ENCODE measurements at regions not wholly inside any gene's neighbourhood (a gene's known extent, or its start where the extent isn't known, plus 50 kb on each side); places are given as distances from the start of the nearest gene placed in this dataset.

DNA sequence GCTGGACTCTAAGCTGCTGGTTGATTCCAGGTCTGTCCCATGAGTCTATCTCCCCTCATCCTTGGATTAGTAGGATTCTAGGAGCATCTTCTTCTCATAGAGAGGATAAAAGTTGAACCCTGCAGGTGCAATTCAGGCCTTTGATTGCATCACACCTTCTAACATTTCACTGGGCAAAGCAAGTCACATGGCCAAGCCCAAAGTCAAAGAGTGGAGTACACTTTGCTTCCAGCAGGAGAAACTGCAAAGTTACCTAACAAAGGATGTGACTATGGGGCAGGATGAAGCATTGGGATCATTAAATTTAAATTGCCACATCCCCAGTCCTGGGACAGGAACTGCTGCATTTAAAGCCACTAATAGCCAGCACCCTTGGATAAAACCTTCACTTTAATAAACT lies 51.0 kb upstream of the EGFLAM start:
- peak; percentile 11 for DNase-seq

DNA sequence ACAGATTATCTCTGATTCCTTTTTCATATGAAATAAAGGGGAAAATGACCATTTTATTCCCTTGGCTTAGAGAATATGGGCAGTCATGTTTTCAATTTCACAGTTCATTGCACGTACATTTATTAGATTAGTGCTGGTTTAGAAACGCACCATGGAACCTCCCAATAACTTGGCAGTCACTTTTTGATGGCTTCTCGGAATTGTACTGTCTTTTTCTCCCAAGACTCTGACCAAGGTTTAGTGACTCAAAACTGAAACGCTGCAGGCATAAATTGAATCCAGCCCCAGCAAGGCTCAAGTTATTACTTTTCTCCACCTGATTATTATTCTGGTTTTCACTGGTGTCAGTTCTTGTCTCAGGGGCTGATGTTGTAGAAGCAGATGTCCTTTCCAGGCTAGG lies 55.6 kb upstream of the EGFLAM start:
- no peak for DNase-seq

DNA sequence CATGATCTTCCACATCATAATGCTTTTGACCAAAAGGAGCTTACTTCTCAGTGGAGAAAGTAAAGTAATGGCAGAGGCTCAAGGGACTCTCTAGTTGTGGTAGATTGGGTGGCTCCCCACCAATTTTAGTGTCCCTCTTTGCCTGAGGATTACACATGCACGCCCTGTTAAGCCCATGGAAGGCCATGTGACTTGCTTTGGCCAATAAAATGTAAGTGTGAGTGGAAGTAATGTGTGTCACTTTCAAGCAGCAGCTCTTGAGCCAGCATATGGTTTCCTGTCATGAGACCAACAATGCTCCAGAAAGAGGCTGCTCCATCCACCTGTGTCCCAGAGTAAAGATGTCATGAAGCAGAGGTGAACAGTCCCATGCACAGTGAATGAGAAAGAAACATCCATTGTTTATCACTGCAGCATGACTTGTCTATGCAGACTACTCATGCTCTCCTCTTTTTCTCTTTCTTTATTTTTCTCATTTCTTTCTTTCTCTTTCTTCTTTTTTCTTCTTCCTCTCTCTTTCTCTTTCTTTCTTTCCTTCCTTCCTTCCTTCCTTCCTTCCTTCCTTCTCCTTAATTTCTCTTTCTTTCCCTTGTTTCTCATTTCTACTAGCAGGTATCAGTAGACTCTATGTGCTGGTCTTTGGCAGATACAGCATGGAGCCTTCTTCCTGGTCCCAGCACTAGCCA lies 57.3 kb upstream of the EGFLAM start:
- no peak for DNase-seq

DNA sequence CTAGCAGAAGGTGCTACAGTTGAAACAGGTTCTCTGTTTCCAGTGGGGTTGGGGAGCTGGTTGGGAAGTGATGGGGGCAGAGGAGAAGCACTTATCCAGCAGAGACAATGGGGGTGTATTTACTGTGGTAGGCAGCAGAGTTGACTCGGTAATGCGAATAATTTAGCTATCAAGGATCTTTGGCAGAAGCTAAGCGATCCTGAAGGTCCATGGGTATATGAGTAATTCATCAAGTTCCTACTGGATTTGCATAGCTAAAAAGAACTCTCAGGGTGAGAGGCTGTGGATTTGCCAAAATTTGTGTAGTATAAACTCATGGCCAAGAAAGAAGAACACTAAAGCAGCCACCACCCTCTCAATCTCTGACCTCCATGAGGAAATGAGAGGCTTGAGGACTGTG lies 61.2 kb upstream of the EGFLAM start:
- no peak for DNase-seq

DNA sequence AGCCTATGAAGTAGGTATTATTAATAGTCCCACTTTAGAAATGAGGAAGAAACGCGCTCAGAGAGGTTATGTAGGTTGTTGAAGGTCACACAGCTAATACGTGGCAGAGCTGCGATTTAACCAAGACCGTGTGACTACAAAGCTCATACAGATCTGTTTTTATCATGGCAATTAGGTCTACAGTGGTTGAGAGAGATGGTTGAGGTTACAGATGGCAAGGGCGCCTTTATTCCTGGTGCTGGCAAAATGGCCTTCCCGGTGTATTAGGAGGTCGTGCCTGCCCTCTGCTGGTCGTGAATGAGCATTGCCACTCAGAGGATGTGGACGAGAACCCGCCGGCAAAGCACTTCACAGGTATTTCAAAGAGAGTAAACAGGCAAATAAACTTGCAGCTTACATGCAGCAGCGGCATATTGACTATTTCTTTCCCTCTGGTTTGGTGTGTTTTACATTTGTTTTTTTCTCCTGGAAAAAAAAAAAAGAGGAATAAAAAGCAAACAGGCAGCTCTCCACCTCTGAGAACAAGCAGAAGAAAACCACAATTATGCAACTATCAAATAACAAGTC lies 65.3 kb upstream of the EGFLAM start:
- DNase-seq: peak; percentile 72

DNA sequence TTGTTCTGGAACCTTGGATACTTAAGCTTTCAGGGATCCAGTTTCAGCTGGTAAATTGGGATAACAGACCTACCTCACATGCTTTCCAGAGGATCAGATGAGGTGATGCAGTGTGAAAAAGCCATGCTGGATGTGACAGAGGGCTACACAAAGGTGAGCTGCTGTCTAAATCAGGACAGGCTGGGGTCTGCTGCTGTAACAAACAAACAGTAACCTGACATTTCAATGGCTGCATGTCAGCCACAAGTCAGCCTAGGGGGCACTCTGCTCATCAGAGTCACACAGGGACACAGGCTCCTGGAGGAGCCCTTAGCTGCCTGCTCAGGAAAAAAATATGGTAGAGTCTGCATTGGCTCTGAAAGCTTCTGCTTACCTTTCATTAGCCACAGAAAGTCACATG lies 66.7 kb upstream of the EGFLAM start:
- DNase-seq: no peak

DNA sequence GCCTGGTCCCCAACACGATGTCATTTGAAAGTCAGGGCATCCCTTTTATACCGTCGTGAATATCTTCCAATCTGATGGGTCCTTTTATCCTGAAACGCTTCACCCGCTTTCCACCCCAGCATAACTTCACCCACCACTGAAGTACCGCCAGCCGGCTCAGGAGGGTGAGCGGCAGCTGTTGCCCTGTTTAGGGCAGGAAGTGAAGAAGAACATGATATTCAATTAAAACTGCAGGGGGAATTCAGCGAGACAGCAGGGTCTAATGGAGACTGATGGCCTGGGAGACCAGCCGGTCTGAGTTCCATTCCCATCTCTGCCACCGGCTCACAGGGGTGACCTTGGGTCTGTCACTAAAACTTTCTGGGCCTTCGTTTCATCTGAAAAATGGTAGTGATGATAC lies 68.2 kb upstream of the EGFLAM start:
- DNase-seq: no peak

DNA sequence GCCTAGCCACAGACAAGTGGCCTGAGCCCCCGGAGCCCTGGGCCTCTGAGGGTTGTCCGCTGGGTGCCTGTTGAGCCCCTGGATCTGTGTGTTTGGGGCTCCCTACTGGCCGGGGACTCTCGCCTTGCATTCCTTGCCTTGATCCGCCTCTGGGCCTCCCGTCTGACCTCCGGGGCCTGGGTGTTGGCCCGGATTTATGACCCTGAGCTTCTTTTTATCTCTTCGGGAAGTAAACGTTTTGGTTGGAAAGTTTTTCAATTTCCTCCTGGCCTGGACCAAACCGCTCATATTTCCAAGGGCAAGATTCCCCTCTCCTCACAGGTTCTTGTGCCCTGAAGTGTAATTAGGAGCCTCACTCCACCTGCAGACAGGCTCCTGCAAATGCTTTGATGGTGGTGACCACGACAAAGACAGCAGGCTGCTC lies 69.3 kb upstream of the EGFLAM start:
- no peak for DNase-seq

DNA sequence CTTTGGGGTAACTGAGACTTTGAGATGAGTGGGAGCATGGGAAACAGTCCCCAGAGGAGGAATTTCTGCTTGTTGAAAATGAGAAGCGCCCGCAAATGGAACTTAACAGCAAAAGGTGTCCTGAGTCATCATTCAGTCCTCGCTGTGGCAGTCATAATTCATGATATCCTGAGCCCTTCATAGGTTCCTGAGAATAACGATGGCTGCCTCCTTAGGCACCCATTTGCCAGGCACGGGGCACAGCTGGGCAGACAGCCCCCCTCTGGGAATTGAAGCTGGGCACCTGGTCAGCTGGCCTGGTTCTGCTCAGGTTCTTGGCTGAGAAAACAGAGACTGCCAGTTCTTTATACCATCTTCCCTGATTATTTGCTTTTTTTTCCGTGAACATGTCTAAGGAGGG lies 69.8 kb upstream of the EGFLAM start:
- no peak for DNase-seq

DNA sequence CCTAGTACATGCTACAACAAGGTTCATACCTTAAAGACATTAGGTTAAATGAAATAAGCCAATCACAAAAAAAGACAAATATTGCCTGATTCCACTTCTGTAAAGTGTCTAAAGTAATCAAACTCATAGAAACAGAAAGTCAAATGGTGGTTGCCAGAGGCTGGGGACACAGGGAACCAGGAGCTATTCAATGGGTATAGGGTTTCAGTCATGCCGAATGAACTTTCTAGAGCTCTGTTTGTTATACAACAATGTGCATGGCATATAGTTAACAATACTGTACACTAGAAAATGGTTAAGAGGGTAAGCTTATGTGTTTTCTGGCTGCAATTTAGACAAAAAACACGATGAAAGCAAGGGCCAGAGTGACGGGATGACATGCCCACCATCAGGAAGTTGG lies 70.8 kb upstream of the EGFLAM start:
- no peak for DNase-seq

DNA sequence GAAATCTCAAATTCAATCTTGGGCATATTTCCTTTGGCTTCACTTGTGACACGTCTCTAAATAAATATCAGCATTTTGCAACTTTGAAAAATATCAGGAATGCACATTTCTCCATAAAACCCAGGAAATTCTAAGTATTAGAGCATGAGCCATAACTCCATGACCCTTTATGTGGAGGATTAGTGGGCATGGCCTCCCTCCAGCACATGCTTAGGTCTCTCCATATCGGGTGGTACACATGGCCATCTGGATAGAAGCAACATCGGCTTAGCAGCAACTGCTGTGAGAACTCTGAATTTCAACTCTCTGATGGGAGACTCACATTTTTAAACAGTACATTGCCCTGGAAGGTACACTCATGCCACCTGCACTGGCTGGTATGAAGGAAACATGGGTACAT lies 73.7 kb upstream of the EGFLAM start:
- DNase-seq: no peak

DNA sequence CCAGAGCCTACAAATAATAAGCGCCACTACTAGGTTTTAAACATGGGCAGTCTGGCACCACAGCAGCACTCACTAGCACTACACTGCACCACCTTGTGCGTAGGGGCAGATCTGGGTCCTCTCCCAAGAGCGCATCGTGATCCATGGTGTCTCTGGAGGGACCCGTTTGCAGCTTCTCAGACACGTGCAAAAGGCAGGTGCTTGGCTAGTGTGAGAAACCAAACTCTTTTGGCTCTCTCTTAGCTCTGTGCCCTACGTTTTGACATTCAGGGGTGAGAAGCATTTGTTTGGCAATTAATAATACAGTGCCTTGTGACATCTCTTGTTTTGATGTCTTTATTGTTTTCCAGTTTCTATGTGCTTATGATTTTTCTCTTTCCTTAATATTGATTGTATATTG lies 75.4 kb upstream of the EGFLAM start:
- DNase-seq: no peak

DNA sequence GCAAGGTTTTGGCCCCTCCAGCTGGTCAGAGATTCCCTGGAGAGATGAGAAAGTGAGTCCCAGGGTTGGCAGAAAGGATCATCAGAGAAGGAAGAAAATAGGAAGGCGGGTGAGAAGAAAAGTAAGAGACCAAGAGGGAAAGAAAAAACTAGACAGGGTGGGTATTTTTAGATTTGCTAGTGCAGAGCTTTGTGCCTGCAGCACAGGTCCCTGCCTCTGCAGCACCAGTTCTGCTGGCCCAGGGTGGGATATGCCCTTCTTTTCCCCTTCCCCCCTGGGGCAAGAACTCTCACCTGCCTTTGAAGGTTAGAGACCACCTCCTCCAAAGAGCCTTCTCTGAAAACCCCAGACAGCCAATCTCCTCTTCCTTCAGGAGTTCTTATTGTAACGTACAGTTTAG lies 90.3 kb upstream of the EGFLAM start:
- no peak for DNase-seq

DNA sequence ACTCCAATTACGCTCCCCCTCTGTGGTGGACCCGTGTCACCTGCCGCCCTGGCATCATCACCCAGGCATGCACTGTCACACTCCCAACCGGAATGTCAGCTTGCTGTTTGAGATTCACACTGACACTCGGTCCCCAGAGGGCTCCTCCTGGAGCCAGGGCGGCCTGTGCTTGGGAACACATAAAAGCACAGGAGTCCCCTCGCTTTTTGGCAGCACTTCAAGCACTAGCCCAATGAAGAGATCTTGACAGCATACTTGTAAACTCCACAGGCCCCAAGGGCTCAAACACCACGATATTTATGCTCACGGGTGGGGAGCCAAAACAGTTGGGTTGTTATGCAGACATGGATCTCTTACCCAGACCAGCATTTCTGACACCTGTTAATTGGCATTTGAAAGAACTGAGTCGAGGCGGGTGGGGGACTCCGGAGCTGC lies 90.8 kb upstream of the EGFLAM start:
- no peak for DNase-seq

DNA sequence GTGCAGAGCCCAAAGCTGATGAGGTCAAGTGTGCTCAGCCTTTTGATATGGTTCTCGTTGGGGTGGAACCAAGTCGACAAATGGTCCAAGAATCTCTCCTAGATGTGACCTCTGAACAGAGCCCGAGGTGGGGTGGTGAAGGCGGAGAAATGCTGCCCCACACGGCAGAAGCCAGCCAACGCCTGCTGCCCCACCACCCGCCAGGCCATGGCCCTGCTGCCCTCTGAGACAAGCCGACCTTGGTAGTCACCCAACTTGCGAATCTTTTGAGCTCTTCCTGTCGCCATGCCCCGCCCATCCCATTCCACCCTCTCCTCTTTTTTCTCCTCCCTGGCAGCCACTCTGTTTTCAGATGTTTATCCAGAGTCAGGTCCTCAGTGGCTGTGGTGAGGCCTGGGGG lies 91.5 kb upstream of the EGFLAM start:
- no peak for DNase-seq

DNA sequence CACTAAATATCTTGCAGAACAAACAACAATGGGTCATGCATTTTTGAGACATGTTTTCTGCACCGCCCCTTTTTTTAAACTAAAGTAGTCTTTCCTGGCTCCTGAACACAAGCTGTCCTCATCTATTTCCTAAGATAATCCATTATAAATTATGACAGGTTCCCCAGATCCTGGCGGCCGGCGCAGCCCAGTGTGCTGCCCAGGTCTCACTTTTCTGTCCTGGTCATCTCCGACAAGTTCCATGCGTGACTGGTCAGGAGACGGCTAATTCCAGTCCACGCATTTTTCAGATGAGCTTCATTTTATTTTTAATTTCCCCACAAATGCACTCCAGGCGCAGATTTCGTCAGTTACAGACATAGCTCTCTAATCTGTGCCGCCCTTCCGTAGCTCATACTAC lies 92.9 kb upstream of the EGFLAM start:
- no peak for DNase-seq

DNA sequence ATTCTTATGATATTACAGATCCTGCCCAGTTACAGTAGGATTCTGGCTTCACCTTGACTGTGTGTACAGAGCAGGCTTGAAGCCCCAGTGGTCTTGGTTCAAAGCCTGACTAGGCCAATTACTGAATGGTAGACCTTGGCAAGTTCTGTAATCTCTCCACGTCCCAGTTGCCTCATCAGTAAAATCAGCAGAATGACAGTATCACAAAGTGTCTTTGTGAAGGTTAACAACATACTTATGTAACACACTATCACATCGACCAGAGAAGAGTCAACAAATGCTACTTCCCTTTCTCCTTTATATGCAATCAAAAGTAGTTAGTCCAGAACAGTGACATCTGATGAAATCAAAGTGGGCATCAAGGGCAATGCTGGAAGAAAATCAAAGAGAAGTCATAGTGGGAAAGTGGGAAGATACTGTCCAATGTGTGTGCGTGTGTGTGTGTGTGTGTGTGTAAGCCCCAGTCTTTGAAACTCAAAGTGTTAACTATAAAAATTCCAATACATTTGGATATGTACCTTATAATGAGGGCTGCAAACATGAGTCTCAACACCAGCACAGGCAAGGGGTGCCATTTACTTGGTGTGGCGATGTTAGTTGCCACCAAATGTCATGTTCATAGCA lies 93.5 kb upstream of the EGFLAM start:
- DNase-seq: no peak

DNA sequence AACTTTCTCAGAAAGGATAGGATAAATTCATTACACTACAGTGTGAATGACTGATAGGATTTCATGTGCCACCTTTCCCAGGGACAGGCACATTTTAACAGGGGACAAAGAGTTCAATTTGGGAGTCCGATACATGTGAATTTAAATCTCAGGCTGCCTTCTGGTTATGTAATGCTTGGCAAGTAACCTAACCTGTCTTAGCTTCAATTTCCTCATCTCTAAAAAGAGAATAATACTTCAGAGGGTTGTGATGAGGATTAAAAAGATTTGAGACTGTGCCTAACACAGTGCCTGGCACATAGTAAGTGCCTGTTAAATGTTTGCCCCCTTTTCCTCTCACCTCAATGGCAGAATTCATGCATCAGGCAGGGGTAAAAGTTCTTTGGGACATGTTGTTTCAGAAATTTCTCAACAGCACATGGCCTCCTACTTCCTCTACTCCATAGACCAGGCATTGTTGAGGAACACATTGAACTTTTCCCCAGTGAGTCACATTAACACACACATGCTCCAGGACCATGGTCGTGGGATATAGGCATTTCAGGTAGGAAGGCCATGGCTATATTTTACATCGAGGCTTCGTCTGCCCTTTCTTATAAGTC lies 94.6 kb upstream of the EGFLAM start:
- no peak for DNase-seq

DNA sequence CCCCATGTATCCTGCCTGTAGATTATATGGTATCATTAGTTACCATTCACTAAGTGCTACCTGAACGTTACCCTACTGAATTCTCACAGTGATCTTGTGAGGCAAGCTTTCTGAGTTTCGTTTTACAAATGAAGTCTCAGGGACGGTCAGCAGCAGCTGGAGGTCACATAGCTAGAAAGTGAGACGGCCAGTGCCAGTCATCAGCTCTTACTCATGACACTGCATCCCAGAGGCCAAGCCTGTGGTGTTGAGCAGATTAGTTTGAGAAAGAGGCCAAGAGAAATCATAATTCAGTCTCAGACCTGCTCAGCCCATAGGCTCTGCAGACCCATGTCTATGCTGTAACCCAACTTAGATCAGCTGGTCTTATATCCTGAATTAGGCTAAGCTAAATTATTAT lies 95.7 kb upstream of the EGFLAM start:
- no peak for DNase-seq

DNA sequence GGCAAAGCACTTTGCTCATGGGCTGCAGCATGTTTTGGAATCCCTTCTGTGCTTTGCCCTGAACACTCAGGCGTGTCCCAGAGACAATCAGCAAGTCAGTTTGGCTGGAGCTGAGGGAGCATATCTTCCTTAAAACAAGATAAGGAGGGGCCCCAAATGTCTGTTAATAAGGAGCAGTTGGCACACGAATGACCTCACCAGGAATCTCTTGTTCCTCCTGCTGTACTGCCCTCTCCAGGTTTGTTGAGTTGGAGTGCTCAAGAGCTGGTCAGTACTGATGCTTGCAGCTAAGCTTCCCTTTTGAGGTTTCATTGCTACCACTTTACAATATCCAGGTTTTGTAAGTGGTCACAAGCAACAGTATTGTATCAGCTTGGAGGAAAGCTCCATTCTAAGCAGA lies 101.3 kb upstream of the EGFLAM start:
- DNase-seq: no peak

DNA sequence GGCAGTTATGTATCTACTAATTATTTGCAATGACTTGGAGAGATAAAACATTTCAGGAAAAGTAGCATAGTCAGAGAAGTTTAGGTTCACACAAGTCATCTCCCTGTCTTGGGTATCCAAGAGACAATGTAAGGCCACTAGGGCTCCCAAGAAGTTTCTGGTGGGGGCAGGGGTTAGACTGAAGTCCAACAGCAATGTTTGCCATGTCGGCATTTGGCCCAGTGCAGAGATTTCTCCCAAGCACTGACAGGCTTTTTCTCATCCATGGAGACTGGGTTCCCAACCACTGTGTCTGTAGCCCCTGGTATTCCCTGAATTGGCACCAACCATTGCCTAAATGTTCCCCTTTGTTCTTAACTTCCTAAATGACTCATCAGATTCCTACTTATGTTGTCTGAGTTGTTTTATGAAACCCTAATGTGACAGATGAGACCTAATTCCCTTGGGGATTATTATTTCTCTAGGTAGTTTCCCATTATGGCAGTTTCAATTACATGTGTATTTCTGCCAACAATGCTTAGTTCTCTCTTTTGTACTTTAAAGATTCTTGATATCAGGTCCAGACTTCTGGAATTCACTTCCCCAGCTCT lies 103.6 kb upstream of the EGFLAM start:
- no peak for DNase-seq

DNA sequence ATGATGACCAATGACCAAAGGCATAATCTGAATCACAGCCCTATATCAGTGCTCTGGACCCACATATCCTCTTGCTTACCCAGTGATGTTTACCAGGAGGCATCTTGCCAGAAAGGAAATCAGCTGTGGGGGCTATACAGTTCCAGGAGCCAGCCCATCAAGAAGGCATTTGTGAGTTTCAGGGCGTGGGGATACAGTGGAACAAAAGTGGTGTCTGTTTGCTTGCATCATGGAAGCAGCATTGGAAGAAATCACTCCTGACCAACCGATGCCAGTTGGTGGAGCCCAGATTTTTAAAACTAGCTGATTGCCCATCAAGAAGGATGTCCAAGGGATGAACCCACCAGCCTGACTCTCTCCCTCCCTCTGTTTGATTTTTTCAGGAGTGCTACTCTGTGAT lies 106.5 kb upstream of the EGFLAM start:
- no peak for DNase-seq

DNA sequence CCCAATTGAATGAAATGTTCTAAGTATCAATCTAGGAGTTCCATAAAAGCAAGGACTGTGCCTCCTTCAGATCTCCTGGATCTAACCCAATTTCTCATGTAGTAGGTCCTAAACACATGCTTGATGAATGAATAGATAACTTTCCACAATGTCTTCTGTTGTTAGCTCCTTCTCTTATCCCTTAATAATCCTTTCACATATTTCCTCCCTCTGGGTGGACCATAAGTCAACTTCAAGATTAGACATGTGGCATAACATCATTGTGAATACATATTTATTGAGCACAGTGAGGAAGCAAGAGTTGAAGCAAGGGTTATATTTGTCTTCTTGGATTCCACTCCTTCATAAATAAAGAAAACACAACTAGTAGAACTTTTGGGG lies 108.6 kb upstream of the EGFLAM start:
- no peak for DNase-seq
